GM13976 (cell line): ENCODE measurements at regions not wholly inside any gene's neighbourhood (a gene's known extent, or its start where the extent isn't known, plus 50 kb on each side); places are given as distances from the start of the nearest gene placed in this dataset.

Experiments used
- DNase-seq: peaks from one replicate; pipeline ENCODE4 v3.0.0; 2012; ENCODE audit warnings: low spot score
- CTCF ChIP-seq: IDR thresholded peaks from 2 replicates; pipeline ENCODE4 v1.5.1; 2012; ENCODE audit warnings: borderline replicate concordance, mild to moderate bottlenecking; ENCODE audit not compliant: insufficient read depth; ENCODE audit errors: extremely low read depth, missing control alignments, control extremely low read depth
- in situ Hi-C: fragments of 300-500 bp; cut with MboI; formaldehyde crosslinking; loops from one replicate; pipeline ENCODE4 v1.12.0; 2022; ENCODE audit warnings: low sequenced_read_pairs, mixed read lengths, inconsistent platforms; ENCODE audit not compliant: unreplicated experiment

DNA sequence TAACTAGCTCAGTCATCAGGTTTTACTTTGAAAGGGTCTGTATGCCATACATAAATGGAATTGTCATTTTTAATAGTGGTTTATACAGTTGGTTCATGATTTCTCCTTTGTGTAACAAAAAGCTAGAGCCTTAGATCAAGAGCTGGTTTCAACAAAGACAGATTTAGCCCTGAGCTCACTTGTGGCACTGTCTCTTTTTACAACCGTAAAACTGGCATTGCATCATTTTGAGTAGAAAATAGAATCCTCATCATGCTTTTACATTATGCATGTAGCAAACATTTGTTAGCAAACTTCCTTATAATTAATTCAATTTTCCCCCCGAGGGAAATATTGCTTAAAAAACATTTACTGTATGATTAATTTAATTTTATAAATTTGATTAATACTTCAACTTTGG, 1871.5 kb downstream of the ARAP2 start:
- in situ Hi-C loops, result no loop called here
- no peak for DNase-seq
- TF ChIP-seq CTCF, result no peak

DNA sequence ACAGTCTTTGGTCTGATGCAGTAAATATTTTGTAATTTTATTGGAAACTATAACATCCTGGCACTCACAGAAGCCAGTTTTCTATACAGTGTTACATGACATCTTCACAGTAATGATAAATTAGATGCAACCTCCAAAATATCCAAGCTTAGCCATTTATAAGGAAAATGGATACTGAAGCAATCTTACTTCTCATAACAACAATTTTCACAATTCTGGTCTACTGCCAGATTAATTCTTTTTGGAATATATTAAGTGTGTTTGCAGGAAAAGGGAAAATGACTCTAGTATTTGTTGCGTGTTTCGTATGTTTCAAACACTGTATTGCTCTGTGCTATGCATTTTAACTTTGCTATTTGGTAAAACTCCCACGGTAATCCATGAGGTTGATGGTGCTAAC, 1870.9 kb downstream of the ARAP2 start:
- TF ChIP-seq CTCF, result no peak
- in situ Hi-C loops, result no loop called here
- DNase-seq, result no peak

GRCh38 chr4:34412233-34412632, 1832.1 kb downstream of the ARAP2 start:
- in situ Hi-C loops, result no loop called here
- no peak for TF ChIP-seq CTCF
- no peak for DNase-seq

- in situ Hi-C loops, result no loop called here
- no peak for DNase-seq
- TF ChIP-seq CTCF, result no peak
These were observed 1831.4 kb downstream of the ARAP2 start for GRCh38 chr4:34412911-34413310.

DNA sequence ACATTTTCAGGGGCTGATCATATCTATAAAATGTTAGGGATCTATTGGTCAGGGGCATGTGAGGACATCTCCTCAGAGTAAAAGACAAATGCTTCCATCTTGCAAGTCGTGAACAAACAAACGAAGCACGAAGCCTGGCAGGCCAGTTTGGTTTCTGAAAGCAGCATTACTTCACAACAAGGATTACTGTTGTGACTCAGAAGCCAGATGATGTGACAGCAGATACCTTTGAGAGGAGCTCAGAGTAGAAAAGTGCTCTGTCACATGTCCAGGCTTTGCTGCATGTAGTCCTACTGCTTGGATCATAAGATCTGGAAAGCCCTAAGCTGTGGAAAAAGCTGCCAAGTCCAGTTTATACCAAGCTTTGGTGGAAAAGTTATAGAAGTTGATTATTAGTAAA, 1827.2 kb downstream of the ARAP2 start:
- no peak for TF ChIP-seq CTCF
- in situ Hi-C loops, result no loop called here
- DNase-seq, result no peak

DNA sequence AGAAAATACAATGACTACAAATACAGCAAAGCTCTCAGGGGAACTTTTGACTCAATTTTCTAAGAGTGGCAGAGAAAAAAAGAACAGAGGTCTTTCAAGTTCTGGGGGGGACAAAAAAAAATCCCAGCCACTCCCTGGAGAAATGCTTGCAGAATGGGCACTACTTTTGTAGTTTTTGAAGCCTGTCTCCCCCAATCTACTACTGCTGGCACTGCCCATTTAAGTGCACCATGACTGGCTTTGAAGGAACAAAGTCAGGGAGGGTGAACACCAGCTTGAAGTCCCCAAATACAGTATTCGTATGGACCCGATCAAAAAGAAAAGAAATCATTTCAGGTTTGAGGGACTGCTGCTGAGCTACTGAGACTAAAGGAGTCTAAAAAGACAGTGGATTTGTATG, 1824.4 kb downstream of the ARAP2 start:
- no peak for TF ChIP-seq CTCF
- no peak for DNase-seq
- in situ Hi-C loops, result no loop called here
